GM23338 (cell line): ENCODE measurements at regions not wholly inside any gene's neighbourhood (a gene's known extent, or its start where the extent isn't known, plus 50 kb on each side); places are given as distances from the start of the nearest gene placed in this dataset.

Experiments used
- ATAC-seq: fragments of 200-7000 bp; cut with Tn5 transposase; 3 replicates; pipeline ENCODE4 v1.9.1; 2020
- DNase-seq: peaks from one replicate; pipeline ENCODE4 v3.0.0-alpha.2; 2015; ENCODE audit warnings: low spot score
- H2AFZ ChIP-seq: fragments of 200-600 bp; sonication (generic); 2 replicates; pipeline ENCODE4 v1.8.0; 2016; ENCODE audit warnings: antibody characterized with exemption, mild to moderate bottlenecking, moderate library complexity
- H3F3A ChIP-seq: fragments of 200-600 bp; sonication (generic); replicated peaks from 2 replicates; pipeline ENCODE4 v1.8.0; 2017; ENCODE audit warnings: antibody characterized with exemption, mixed run types, low read depth
- H3K27ac ChIP-seq: fragments of 200-600 bp; sonication (generic); 2 replicates; pipeline ENCODE4 v1.6.1; 2016; ENCODE audit warnings: low read depth
- H3K27me3 ChIP-seq: fragments of 200-600 bp; sonication (generic); 2 replicates; pipeline ENCODE4 v1.8.0; 2016; ENCODE audit warnings: mild to moderate bottlenecking, mixed run types, moderate library complexity; ENCODE audit not compliant: insufficient read depth
- H3K36me3 ChIP-seq: fragments of 200-600 bp; sonication (generic); 2 replicates; pipeline ENCODE4 v1.8.0; 2016; ENCODE audit warnings: mild to moderate bottlenecking; ENCODE audit not compliant: insufficient read depth
- H3K4me1 ChIP-seq: fragments of 200-600 bp; sonication (generic); 2 replicates; pipeline ENCODE4 v1.8.0; 2016; ENCODE audit warnings: mild to moderate bottlenecking, moderate library complexity; ENCODE audit not compliant: insufficient read depth
- H3K4me2 ChIP-seq: fragments of 200-600 bp; sonication (generic); 2 replicates; pipeline ENCODE4 v1.7.1; 2017; ENCODE audit warnings: mixed run types
- H3K4me3 ChIP-seq: fragments of 200-600 bp; sonication (generic); 2 replicates; pipeline ENCODE4 v1.6.1; 2016; ENCODE audit warnings: mixed run types
- H3K79me2 ChIP-seq: fragments of 200-600 bp; sonication (generic); replicated peaks from 2 replicates; pipeline ENCODE4 v1.8.0; 2017; ENCODE audit warnings: mild to moderate bottlenecking; ENCODE audit not compliant: insufficient read depth
- H3K9me2 ChIP-seq: fragments of 200-600 bp; sonication (generic); 2 replicates; pipeline ENCODE4 v1.8.0; 2017; ENCODE audit not compliant: insufficient read depth
- H4K20me1 ChIP-seq: fragments of 200-600 bp; sonication (generic); replicated peaks from 2 replicates; pipeline ENCODE4 v1.8.0; 2017; ENCODE audit warnings: mild to moderate bottlenecking; ENCODE audit not compliant: insufficient read depth
- H3K27ac Mint-ChIP-seq: 2 replicates; pipeline ENCODE4 v1.8.0; 2020; ENCODE audit warnings: inconsistent platforms, mild to moderate bottlenecking, moderate library complexity, mixed read lengths
- H3K27me3 Mint-ChIP-seq: 3 replicates; pipeline ENCODE4 v1.8.0; 2022; ENCODE audit warnings: low read depth, mild to moderate bottlenecking, moderate library complexity, mixed read lengths, inconsistent platforms; ENCODE audit not compliant: insufficient read depth, poor library complexity
- H3K36me3 Mint-ChIP-seq: 3 replicates; pipeline ENCODE4 v1.8.0; 2021; ENCODE audit warnings: low read depth, mild to moderate bottlenecking, inconsistent platforms, moderate library complexity, mixed read lengths
- H3K4me1 Mint-ChIP-seq: 3 replicates; pipeline ENCODE4 v1.8.0; 2020; ENCODE audit warnings: mild to moderate bottlenecking, inconsistent platforms, mixed read lengths
- H3K4me3 Mint-ChIP-seq: 3 replicates; pipeline ENCODE4 v1.8.0; 2021; ENCODE audit warnings: moderate library complexity, mild to moderate bottlenecking, inconsistent platforms, mixed read lengths
- H3K9me3 Mint-ChIP-seq: 3 replicates; pipeline ENCODE4 v1.8.0; 2020; ENCODE audit warnings: moderate library complexity, mild to moderate bottlenecking, inconsistent platforms, mixed read lengths
- CREB1 ChIP-seq: fragments of 250-450 bp; sonication (Bioruptor Pico); IDR thresholded peaks from 2 replicates; pipeline ENCODE4 v1.5.0; 2020; ENCODE audit warnings: low read depth, mild to moderate bottlenecking, moderate library complexity
- ETS1 ChIP-seq: IDR thresholded peaks from 2 replicates; pipeline ENCODE4 v1.6.1; 2016; ENCODE audit warnings: antibody characterized with exemption
- EZH2 ChIP-seq: fragments of 200-600 bp; sonication (generic); IDR thresholded peaks from one replicate; pipeline ENCODE4 v1.8.0; 2017; ENCODE audit warnings: antibody characterized with exemption, mild to moderate bottlenecking, low read depth; ENCODE audit not compliant: unreplicated experiment
- EZH2phosphoT487 ChIP-seq: fragments of 200-600 bp; sonication (generic); IDR thresholded peaks from one replicate; pipeline ENCODE4 v1.8.1; 2018; ENCODE audit warnings: antibody characterized with exemption; ENCODE audit not compliant: unreplicated experiment
- JUNB ChIP-seq: IDR thresholded peaks from one replicate; pipeline ENCODE4 v1.6.1; 2016; ENCODE audit warnings: antibody characterized with exemption; ENCODE audit not compliant: unreplicated experiment
- NANOG ChIP-seq: IDR thresholded peaks from 2 replicates; pipeline ENCODE4 v1.6.1; 2016; ENCODE audit warnings: antibody characterized with exemption, borderline replicate concordance
- POLR2AphosphoS5 ChIP-seq: IDR thresholded peaks from 2 replicates; pipeline ENCODE4 v1.6.1; 2016; ENCODE audit warnings: antibody characterized with exemption, low read depth
- REST ChIP-seq: IDR thresholded peaks from one replicate; pipeline ENCODE4 v1.6.1; 2018; ENCODE audit warnings: antibody characterized with exemption; ENCODE audit not compliant: unreplicated experiment
- STAT1 ChIP-seq: IDR thresholded peaks from one replicate; pipeline ENCODE4 v1.6.1; 2016; ENCODE audit warnings: antibody characterized with exemption; ENCODE audit not compliant: unreplicated experiment
- ZNF114 ChIP-seq: fragments of 250-450 bp; sonication (Bioruptor Pico); IDR thresholded peaks from 2 replicates; pipeline ENCODE4 v1.5.0; 2020; ENCODE audit warnings: mild to moderate bottlenecking, moderate library complexity
- ZNF331 ChIP-seq: fragments of 250-450 bp; sonication (Bioruptor Pico); IDR thresholded peaks from 2 replicates; pipeline ENCODE4 v1.5.0; 2020; ENCODE audit warnings: low read depth, mild to moderate bottlenecking, moderate library complexity
- TF ChIP-seq, protein P1 (sequence below): fragments of 250-450 bp; sonication (Bioruptor Pico); IDR thresholded peaks from 2 replicates; pipeline ENCODE4 v1.5.0; 2020; ENCODE audit warnings: mild to moderate bottlenecking, moderate library complexity
- TF ChIP-seq, protein P2 (sequence below), 2 experiments: fragments of 200-600 bp in 1 of 2; sonication (generic) in 1 of 2; conservative IDR thresholded peaks; 2 replicates each; pipeline versions ENCODE4 v1.5.1 to v1.6.1; 2016 to 2017; ENCODE audit warnings: antibody characterized with exemption in 2 of 2, low read depth in 2 of 2, mild to moderate bottlenecking in 2 of 2, moderate library complexity in 1 of 2

DNA sequence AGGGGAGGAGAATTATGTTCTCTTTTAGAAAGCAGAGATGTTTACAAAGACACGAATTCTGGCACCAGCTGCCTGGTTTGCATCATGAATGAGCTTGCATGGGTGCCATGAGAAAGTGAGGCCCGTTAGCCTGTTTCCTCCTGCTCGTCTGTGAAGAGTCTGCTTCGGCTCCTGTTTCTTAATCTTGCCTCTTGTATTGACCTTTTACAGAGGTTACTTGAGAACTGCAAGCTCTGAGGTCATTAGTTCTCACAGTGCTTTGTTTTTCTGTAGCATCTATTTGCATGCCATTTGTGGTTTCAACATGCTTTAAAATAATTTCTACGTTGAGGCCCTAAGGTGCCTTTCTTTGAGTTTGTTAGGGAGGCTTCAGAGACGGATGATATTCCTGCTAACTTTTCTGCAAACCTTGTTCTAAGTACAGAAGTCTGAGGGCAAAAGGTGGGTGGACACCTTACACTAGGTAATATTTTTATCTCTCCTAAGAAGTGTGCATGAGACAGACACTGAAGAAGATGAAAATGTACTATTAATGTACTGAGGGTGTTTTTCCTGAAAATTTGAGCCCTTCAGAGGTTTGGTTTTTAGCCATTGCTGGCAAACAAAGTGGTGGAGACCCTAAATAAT lies 53.4 kb upstream of the LINC00305 start:
- H2AFZ ChIP-seq: peak overlapping the region; percentile 83
- ATAC-seq: peak; percentile 63
- Mint-ChIP-seq H3K27ac (peak overlapping the region; percentile 70), H3K36me3 (no peaks in the 10 kb centered on the region), H3K4me1 (peaks cover 39% of the 10 kb centered on the region), H3K27me3 (no peaks in the 10 kb centered on the region), H3K4me3 (no peak overlapping the region), H3K9me3 (no peaks in the 10 kb centered on the region)
- no peaks in the 10 kb centered on the region for H3K36me3 ChIP-seq
- no peaks in the 10 kb centered on the region for H3F3A ChIP-seq
- no peak overlapping the region for H3K4me3 ChIP-seq
- H3K4me2 ChIP-seq: 0 out of 2 replicates have a peak overlapping the region, but pooled peaks have one; percentile 41
- H3K9me2 ChIP-seq: peaks cover 8% of the 10 kb centered on the region; the same call in 1 of the 2 replicates
- H3K79me2 ChIP-seq: no peaks in the 10 kb centered on the region
- peak; percentile 13 for DNase-seq
- TF ChIP-seq STAT1 (no peak), ZNF114 (CRISPR knock-in tag) (no peak), NANOG (no peak), CREB1 (CRISPR knock-in tag) (no peak), EZH2phosphoT487 (no peak), POLR2AphosphoS5 (no peak), ETS1 (no peak), ZNF331 (CRISPR knock-in tag) (no peak), EZH2 (no peak), REST (no peak), JUNB (no peak)
- TF ChIP-seq, protein P1, sequence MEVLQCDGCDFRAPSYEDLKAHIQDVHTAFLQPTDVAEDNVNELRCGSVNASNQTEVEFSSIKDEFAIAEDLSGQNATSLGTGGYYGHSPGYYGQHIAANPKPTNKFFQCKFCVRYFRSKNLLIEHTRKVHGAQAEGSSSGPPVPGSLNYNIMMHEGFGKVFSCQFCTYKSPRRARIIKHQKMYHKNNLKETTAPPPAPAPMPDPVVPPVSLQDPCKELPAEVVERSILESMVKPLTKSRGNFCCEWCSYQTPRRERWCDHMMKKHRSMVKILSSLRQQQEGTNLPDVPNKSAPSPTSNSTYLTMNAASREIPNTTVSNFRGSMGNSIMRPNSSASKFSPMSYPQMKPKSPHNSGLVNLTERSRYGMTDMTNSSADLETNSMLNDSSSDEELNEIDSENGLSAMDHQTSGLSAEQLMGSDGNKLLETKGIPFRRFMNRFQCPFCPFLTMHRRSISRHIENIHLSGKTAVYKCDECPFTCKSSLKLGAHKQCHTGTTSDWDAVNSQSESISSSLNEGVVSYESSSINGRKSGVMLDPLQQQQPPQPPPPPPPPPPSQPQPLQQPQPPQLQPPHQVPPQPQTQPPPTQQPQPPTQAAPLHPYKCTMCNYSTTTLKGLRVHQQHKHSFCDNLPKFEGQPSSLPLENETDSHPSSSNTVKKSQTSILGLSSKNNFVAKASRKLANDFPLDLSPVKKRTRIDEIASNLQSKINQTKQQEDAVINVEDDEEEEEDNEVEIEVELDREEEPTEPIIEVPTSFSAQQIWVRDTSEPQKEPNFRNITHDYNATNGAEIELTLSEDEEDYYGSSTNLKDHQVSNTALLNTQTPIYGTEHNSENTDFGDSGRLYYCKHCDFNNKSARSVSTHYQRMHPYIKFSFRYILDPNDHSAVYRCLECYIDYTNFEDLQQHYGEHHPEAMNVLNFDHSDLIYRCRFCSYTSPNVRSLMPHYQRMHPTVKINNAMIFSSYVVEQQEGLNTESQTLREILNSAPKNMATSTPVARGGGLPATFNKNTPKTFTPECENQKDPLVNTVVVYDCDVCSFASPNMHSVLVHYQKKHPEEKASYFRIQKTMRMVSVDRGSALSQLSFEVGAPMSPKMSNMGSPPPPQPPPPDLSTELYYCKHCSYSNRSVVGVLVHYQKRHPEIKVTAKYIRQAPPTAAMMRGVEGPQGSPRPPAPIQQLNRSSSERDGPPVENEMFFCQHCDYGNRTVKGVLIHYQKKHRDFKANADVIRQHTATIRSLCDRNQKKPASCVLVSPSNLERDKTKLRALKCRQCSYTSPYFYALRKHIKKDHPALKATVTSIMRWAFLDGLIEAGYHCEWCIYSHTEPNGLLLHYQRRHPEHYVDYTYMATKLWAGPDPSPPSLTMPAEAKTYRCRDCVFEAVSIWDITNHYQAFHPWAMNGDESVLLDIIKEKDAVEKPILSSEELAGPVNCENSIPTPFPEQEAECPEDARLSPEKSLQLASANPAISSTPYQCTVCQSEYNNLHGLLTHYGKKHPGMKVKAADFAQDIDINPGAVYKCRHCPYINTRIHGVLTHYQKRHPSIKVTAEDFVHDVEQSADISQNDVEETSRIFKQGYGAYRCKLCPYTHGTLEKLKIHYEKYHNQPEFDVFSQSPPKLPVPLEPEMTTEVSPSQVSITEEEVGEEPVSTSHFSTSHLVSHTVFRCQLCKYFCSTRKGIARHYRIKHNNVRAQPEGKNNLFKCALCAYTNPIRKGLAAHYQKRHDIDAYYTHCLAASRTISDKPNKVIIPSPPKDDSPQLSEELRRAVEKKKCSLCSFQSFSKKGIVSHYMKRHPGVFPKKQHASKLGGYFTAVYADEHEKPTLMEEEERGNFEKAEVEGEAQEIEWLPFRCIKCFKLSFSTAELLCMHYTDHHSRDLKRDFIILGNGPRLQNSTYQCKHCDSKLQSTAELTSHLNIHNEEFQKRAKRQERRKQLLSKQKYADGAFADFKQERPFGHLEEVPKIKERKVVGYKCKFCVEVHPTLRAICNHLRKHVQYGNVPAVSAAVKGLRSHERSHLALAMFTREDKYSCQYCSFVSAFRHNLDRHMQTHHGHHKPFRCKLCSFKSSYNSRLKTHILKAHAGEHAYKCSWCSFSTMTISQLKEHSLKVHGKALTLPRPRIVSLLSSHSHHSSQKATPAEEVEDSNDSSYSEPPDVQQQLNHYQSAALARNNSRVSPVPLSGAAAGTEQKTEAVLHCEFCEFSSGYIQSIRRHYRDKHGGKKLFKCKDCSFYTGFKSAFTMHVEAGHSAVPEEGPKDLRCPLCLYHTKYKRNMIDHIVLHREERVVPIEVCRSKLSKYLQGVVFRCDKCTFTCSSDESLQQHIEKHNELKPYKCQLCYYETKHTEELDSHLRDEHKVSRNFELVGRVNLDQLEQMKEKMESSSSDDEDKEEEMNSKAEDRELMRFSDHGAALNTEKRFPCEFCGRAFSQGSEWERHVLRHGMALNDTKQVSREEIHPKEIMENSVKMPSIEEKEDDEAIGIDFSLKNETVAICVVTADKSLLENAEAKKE (CRISPR knock-in tag): no peak
- TF ChIP-seq, protein P2, sequence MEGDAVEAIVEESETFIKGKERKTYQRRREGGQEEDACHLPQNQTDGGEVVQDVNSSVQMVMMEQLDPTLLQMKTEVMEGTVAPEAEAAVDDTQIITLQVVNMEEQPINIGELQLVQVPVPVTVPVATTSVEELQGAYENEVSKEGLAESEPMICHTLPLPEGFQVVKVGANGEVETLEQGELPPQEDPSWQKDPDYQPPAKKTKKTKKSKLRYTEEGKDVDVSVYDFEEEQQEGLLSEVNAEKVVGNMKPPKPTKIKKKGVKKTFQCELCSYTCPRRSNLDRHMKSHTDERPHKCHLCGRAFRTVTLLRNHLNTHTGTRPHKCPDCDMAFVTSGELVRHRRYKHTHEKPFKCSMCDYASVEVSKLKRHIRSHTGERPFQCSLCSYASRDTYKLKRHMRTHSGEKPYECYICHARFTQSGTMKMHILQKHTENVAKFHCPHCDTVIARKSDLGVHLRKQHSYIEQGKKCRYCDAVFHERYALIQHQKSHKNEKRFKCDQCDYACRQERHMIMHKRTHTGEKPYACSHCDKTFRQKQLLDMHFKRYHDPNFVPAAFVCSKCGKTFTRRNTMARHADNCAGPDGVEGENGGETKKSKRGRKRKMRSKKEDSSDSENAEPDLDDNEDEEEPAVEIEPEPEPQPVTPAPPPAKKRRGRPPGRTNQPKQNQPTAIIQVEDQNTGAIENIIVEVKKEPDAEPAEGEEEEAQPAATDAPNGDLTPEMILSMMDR (conservative IDR thresholded peaks at IDR 0.05; ENCODE audit: low read depth in 2 of 2): no peak
- no peak overlapping the region for H3K27ac ChIP-seq
- no peaks in the 10 kb centered on the region for H3K27me3 ChIP-seq
- no peaks in the 10 kb centered on the region for H4K20me1 ChIP-seq
- H3K4me1 ChIP-seq: peaks cover 38% of the 10 kb centered on the region
